NCI-H146 (cell line): ENCODE measurements at regions not wholly inside any gene's neighbourhood (a gene's known extent, or its start where the extent isn't known, plus 50 kb on each side); places are given as distances from the start of the nearest gene placed in this dataset.
"Not testable (repeated sequence)": the region's sequence is repeated elsewhere in the genome, so short reads cannot be mapped to it uniquely, and the experiment has no call there.

Source experiments
- DNase-seq: peaks from one replicate; lab custom pipeline; 2025; lab: John Stamatoyannopoulos, UW

DNA sequence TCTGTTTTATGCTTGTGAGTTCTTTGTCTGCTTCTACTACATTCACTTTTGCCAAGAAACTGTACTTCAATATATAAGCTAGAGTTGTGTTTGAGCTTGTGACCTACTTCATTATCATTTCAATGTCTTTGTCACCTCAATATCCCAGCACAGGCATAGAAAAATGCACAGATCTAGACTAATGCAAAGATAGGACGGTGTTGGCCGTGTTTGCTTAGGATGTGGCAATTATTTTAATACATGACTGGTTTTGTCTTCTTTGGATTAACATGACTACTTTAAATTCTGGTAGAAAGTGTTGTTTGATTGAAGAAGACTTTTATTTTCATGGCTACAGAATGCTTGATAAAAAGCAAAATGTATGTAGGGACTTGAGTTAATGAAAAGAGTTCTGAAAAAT lies 1075.0 kb upstream of the GJE1 start:
- no peak for DNase-seq

DNA sequence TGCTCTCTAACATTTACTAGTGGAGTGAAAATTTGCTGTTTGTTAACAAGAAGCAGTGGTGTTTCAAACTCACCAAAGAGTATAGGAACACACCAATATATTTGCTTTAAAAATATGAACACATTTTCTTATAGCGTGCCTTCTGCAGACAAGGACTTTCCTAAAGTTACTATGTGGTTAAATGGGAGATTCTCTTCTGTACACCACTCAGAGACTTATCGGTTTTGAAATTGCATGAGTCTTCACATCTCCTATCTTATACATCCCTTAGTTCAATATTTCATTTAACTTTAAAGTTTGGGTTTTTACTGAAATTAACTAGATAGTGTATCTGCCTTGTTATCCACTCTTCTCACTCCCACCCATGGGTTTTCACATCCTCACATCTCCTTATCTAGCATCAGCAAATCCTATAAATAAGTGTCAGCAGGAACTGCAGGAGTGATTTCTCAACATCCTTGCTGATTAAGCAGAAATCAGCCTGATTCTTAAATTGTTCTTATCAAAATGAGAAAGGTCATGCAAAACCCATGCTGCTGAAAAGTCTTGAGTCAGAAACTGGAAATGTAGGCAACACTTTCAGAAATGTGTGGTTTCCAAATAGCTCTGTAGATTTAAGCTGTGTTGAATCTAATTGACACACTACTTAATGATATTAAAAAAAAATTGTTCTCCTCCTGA lies 1075.6 kb upstream of the GJE1 start:
- no peak for DNase-seq

DNA sequence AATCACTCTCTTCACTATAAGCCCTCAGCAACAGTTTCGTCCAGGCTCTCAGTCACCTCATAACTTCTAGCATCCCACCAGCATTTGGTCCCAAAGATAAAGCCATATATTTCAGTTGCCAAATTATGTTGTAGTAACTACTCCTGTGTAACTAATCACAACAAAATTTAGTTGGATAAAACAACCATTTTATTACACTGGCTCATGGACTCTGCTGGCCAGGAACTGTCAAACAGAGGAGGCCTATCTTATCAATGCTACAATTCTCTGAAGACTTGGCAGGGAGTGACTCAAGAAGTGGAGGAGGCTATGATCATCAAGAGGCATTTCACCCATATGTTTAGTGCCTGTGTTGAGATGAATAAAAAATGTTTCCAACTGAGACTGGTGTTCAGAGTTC lies 1082.3 kb upstream of the GJE1 start:
- no peak for DNase-seq

DNA sequence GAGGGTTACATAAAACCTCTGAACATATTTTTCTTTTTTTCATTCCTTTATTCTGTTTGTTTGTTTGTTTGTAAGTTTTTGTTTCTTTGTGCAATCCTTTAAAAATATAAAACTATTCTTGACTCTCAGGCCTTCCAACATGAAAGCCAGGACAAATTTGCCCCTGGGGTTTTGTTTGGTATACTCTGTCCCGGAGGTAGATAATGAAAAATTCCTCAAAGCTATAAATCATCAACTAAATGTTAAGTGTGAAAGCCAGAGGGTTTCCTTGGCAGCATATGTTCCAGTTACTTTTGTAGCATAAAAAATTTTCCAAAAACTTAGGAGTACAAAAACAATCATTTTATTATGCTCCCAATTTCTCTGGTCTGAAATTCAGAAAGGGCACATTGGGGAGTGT lies 1084.3 kb upstream of the GJE1 start:
- DNase-seq = no peak

DNA sequence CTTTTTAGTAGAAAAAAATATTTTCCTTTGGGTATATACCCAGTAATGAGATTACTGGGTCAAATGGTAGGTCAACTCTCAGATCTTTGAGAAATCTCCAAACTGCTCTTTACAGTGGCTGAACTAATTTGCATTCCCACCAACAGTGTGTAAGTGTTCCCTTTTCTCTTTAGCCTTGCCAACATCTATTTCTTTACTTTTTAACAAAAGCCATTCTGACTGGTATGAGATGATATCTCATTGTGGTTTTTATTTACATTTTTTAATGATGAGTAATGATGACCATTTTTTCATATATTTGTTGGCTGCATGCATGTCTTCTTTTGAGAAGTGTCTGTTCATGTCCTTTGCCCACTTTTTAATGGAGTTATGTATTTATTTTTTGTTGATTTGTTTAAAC lies 1086.2 kb upstream of the GJE1 start:
- DNase-seq = not testable (repeated sequence)

DNA sequence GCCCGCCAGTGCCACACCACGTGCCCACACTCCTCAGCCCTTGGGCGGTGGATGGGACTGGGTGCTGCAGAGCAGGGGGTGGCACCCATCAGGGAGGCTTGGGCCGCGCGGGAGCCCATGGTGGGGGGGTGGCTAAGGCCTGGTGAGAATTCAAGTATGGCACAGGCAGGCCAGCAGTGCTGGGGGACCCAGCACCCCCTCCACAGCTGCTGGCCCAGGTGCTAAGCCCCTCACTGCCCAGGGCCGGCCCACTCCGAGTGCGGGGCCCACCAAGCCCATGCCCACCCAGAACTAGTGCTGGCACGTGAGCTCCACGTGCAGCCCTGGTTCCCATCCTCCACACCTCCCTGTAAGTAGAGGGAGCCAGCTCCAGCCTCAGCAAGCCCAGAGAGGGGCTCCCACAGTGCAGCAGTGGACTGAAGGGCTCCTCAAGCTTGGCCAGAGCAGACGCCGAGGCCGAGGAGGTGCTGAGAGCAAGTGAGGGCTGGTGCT lies 1091.1 kb upstream of the GJE1 start:
- no peak for DNase-seq

DNA sequence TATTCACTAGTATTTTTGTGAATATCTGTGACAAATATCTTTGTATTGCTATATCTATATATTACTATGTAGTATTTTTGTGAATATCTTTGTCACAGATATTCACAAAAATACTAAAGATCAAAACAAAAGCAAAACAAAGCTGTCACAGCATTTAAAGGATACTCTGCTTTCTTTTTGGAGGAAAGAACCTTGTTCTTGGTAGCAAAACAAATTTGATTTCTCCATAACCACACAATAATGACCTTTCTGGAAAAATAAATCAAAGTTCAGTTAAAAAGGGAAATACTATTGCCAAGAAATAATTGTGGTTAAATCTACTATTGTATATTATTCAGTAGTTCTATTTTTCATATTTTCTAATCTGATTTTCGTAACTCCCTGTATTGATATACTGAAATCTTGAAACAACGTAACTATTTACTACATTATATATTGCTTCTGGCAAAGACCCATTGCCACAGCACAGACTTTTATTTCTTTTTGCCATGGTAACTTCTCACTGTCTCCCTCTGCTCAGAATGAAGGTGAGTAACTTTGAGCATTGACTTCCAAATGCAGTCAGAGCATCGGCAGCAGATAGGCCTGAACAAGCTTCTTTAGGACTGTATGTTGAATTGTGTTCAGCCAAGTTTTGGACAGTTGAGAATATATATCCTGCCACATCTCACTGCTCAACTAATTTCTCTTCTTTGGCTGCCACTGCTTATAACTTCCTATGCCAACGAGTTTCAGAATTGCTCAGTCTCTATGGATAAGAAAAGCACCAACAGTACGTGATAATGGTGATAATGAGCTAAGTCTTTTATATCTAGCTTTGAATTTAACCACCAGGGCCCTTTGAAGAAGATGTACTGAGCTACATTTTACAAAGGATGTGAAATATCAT lies 1097.2 kb upstream of the GJE1 start:
- DNase-seq = no peak

DNA sequence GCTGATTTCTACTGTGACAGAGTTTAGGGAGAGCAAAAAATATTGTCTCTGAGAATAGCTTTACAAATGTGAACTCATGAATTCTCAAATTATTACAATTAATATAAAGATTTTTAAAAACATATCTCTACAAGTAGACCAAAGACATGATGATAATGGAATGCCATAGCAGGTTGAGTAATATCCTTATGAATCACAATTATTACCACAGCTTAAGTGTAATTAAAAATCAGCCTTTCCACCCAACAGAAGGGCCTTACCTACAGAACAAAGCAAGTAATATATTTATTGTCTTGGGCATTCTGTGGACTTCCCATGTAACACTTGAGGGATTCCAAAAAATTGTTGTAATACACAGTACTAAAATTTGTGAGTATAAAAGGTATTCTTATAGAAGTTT lies 1099.6 kb upstream of the GJE1 start:
- DNase-seq = no peak

DNA sequence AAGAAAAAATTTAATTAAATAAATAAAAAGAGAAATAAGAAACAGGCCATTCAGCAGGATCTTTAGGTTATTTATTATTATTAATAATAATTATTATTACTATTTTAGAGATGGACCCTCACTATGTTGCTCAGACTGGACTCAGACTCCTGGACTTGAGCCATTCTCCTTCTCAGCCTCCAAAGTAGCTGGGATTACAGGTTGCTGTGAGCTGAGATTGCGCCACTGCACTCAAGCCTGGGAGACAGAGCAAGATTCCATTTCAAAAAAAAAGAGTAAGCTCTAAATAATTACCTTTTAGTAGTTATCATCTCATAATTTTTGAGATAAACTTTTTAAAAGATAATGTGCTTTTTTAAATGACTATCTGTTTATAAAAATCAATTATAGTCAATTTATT lies 1102.8 kb upstream of the GJE1 start:
- DNase-seq = no peak

DNA sequence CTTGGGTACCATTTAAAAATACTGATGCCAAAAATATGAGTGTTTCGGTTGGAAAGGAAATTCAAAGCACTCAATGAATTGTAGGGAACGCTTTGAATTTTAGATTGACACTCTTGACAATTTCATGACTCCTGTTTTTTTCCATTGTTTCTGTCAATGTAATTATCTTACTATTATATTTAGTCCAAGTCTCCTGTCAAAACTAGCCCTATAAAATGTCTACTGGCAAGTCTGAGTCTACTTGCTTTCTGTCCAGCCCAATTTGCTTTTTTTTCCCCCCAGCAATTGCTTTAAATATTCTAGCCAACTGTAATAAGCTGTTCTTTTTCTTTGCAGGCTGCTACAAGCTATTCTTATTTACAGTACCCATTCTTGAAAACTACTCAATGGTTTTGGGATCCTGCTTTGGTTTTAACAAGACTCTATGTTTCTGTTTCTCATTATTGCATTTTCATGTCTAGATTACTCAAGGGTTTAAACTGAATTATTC lies 1103.9 kb upstream of the GJE1 start:
- DNase-seq = no peak

DNA sequence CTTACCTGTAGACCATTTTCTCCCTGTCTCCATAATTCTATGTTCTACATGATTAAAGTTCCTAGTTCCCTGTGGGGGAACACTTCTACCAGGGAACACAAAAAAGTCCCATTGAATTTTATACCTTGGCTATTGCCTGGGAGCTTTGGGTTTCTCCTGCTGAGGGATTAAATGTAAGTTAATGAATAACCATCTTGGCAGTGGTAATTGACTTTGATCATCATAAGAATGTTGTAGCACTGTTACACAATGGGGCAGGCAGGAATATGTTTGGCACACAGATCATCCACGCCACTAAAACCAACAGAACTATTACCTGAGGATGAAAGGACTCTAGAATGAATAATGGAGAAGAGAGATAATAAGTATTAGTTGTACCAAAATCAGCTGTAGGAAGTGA lies 1106.2 kb upstream of the GJE1 start:
- no peak for DNase-seq

DNA sequence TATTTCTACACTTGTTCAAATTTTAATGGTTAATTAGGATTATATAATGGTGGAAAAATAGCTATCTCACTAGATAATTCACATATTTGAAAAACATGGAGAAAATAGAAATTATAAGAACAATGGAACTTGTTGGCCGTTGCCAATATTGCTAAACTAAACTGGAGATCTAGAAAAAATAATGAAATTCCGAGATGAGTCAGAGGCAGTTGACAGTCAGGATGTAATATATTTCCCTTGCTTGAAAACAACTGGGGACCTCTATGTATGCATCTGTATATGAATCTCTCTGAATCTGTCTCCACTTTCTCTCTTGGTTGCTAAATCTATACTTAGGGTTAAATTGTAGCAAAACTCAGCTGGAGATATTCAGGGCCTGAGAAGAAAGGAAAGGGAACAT lies 1108.2 kb upstream of the GJE1 start:
- no peak for DNase-seq

DNA sequence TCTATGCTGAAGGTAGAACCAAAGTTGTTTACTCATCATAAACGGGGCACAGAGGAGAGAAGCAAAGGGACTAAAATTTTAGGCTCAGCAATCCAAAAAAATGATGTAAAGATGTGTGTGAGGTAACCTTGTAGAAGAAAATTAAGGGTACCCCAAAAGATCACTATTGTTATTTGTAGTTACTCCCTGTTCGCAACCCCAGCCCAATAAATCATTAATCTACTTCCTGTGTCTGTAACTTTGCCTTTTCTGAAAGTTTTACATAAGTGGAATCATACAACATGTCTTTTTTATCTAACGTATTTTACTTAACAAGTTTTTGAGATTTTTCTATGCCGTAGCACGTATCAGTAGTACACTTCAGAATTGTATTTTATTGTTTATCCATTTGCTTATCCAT lies 1114.8 kb upstream of the GJE1 start:
- DNase-seq = no peak

DNA sequence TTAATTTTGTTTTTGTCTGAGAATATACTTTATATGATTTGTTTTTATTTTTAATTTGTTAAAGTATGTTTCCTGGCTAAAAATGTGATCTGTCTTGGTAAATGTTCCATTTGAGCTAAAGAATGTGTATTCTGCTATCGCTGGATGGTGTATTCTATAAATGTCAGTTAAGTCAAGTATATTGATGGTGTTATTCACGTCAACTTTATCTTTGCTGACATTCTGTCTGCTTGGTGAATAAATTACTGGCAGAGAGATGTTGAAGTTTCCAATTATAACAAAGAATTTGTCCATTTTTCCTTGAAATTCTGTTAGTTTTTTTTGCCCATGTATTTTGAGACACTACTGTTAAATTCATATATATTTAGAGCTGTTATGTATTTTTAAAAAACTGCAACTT lies 1131.8 kb upstream of the GJE1 start:
- no peak for DNase-seq

DNA sequence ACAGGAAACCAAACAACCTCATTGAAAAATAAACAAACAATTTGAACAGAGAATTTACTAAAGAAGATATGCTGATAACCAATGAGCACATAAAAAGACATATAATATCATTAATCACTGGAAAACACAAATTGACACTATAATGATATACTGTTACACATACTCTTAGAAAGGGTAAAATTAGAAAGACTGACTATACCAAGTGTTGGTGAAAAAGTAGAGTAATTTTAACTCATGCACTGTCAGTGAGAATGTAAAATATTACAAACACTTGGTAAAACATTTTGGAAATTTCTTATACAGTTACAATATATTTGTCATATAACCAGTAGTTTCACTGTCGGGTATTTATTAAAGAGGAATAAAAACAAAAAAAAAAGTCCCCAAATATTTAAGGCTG lies 1139.2 kb upstream of the GJE1 start:
- DNase-seq = no peak

DNA sequence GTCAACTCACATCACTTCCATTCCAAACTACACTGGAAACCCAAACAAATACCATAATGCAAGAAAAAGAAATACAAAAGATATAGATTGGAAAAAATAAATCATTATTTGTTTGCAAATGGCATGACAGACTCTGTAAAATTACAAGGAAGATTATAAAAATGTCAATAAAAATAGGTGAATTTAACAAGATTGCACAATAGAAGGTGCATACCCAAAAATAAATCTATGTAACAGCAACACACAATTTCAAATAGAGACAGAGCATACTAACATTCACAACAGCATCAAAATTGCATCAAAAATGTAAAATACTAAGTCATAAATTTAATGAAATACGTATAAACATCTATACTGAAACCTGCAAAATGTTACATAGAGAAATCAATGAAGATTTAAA lies 1140.0 kb upstream of the GJE1 start:
- DNase-seq = no peak

DNA sequence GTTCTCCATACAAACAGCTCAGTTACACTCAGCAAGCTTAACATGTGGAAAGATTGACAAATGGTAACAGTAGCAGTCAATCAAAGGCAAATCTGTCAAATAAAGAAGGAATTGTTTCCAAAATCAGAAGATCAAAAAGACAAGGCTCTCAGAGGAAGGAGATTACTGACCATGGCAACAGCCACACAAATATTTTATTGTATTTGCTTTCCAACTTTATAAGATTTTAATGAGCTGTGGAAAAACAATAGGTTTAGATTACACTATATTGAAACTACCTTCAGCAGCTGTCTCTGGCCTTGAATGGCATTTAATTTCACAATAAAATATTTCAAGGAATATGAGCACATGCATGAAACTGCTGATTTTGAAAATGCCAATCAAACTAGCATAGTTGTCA lies 1143.9 kb upstream of the GJE1 start:
- DNase-seq = peak; percentile 6

DNA sequence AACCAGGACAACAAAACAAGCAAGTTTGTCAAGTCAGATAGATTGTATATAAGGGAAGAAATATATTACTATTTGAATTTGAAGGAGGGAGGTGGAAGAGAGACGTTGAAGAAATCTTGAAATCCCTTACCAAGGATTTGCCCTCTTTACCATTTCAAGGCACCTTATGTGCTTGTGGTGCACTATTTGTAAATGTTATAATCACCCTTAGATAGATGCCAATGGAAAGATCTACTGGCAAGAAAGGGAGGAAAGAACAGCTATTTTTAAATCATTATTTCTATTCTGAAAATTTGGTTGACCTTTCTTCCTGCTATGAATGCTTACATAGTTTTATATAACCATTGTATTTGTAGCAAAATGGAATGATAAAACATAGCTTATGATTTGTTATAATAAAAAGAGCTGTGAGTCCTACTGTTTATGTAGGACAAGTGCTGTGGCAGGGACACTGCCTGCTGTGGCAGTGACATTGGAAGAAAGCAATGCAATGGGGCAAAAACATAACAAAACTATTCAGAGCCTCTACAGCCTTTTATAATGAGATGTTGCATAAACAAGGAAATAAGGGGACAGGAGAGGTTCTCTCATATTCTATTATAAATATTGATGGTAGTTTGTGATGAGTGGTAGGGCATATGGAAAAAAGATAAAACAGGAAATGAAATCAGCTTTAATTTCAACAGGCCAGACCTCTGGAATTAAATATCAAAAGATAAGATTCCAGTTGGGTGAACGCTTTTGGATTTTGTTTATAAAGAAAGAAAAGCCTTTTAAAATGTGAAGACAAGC lies 1145.2 kb upstream of the GJE1 start:
- no peak for DNase-seq

DNA sequence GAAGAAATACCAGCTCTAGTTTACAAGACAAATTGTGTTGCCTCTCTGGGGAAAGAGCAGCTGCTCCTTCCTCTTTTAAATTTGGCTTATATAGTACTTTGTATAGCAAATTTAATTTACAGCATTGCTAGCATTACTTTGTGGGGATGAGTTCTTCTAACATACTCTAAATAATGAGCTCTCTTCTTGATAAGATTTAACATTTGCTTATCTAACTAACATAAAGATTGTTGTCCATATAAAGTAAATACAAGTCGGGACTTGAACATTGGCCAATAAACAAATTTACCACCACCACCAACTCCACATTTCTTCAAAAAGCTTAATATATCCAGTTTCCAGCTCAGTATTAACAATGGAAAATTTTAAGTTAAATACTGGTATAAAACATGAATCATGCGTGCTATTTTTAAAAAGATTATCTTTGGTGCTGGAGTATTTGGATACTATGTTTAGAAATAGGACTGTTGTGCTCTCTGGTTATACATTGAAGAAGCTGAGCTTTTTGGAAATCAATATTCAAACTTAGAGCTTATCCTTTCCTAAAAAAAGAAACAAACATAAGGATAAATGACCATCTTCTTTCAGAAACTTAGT lies 1146.9 kb upstream of the GJE1 start:
- DNase-seq = no peak

DNA sequence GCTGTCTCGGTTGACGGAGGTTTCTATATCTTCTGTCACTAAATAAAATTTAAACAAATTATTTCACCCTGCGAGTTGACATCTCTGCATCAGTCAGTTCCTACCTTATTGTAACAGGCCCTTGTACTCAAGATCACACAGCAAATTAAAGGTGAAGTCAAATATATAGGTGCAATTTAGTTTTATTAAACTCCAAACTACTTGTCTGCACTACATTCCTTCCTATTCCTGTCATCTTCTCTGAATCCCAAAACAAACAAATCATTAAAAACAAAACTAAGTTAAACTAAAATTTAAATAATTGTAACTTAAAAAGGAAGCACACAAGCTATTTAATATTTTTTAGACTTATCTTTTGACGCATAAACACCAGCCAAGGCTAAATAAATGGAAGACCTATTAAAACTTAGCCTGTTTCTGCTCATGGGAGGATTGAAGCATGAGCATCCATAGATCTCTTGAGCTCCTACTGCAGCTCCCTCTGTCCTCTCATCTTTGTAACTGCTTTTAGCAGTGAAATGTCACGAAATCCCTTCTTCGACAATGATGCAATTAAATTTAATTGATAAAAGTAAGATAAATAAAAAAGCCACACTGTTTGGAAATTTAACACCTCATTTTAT lies 1152.3 kb upstream of the GJE1 start:
- DNase-seq = no peak

DNA sequence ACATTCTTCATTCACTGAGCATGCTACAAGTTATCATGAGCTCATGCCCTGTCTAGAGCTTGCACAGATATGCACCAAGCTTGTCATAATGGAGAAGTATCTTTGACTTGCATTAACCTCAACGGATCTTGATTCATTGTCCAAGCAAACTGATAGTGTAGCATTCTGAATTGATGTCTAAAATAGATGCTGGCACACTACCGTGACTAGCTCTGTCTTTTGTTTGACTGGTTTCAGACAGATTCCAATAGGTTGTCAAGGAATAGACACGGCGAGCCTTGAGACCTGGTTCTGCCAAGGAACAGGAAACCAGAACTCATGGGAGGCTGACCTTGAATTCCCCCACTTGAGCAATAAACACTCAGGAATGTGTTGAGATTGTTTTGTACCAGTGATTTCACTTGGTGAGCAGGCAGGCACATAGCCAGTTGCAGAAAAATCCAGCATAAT lies 1153.1 kb upstream of the GJE1 start:
- DNase-seq = no peak

DNA sequence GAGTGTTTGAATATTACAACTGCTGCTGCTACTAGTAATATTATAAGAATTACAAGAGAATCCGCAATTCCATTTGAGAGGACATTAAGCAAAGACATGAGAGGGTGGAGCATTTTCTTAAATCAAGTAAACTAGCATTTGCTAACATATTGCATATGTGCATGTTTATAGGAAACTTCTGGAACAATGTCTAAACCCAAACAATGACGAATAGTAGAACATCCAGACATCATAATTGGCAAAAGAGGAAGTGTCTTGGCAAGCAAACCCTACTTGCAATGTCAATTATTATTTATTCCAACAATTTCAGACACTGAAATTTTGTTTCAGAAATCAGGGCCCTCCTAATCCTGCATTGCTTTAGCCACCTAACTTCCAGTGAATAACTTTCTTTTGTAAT lies 1155.3 kb upstream of the GJE1 start:
- no peak for DNase-seq
